ENCODE measurements at regions not wholly inside any gene's neighbourhood (a gene's known extent, or its start where the extent isn't known, plus 50 kb on each side); places are given as distances from the start of the nearest gene placed in this dataset.
"Not testable (repeated sequence)": the region's sequence is repeated elsewhere in the genome, so short reads cannot be mapped to it uniquely, and the experiment has no call there.

GRCh38 chr19:32061315-32061714, 284.1 kb upstream of the ZNF507 start:
- H3K9me3 ChIP-seq (ENCODE audit: insufficient read depth, low read length), result no peaks in the 10 kb centered on the region
- no peak overlapping the region for H3K9ac ChIP-seq (ENCODE audit: insufficient read length, low read depth)
- no peak overlapping the region for H3K4me3 ChIP-seq (ENCODE audit: insufficient read length, low read depth)
- DNase-seq (ENCODE audit: low read depth, low spot score), result no peak
- no peaks in the 10 kb centered on the region for H3K36me3 ChIP-seq (ENCODE audit: insufficient read depth, insufficient read length, low read length)
- TF ChIP-seq SUZ12 (IDR thresholded peaks at IDR 0.05; ENCODE audit: extremely low read depth, insufficient read depth, insufficient read length) (no peak), ZNF274 (IDR thresholded peaks at IDR 0.05; ENCODE audit: low read depth, low read length) (no peak), YY1 (IDR thresholded peaks at IDR 0.05; ENCODE audit: insufficient read depth, insufficient read length) (no peak)
- H3K4me1 ChIP-seq (ENCODE audit: insufficient read depth, insufficient read length), result no peaks in the 10 kb centered on the region
- H3K27me3 ChIP-seq (ENCODE audit: insufficient read depth, insufficient read length), result no peaks in the 10 kb centered on the region

DNA sequence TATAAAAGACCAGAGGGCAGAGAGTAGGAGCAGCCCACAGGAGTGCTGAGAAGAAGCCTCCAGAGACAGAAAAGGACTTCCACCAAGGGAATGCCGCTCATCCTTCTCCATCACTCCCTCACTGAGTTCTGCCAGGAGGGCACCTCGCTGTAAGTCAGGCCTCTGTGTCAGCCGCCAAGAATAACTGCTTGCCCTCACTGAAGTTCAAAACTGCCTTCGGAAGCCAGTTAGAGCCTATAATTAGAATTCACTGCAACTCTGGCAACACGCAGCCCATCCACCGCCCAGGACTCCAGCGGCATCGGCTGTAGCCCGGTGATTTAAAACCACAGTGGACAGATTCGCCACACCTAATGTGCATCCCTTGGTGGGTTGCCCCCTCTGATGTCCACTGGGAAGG, 281.8 kb upstream of the ZNF507 start:
- Histone ChIP-seq H3K27me3 (ENCODE audit: insufficient read depth, insufficient read length) (no peaks in the 10 kb centered on the region), H3K4me1 (ENCODE audit: insufficient read depth, insufficient read length) (no peaks in the 10 kb centered on the region), H3K9ac (ENCODE audit: insufficient read length, low read depth) (no peak overlapping the region), H3K4me3 (ENCODE audit: insufficient read length, low read depth) (no peak overlapping the region), H3K36me3 (ENCODE audit: insufficient read depth, insufficient read length, low read length) (no peaks in the 10 kb centered on the region), H3K9me3 (ENCODE audit: insufficient read depth, low read length) (no peaks in the 10 kb centered on the region)
- DNase-seq (ENCODE audit: low read depth, low spot score), result no peak
- TF ChIP-seq SUZ12 (IDR thresholded peaks at IDR 0.05; ENCODE audit: extremely low read depth, insufficient read depth, insufficient read length), result no peak
- no peak for TF ChIP-seq YY1 (IDR thresholded peaks at IDR 0.05; ENCODE audit: insufficient read depth, insufficient read length)
- TF ChIP-seq ZNF274 (IDR thresholded peaks at IDR 0.05; ENCODE audit: low read depth, low read length), result no peak

GRCh38 chr19:32066056-32066455, 279.4 kb upstream of the ZNF507 start:
- no peaks in the 10 kb centered on the region for H3K27me3 ChIP-seq (ENCODE audit: insufficient read depth, insufficient read length)
- H3K9ac ChIP-seq (ENCODE audit: insufficient read length, low read depth), result no peak overlapping the region
- no peaks in the 10 kb centered on the region for H3K9me3 ChIP-seq (ENCODE audit: insufficient read depth, low read length)
- DNase-seq (ENCODE audit: low read depth, low spot score), result no peak
- H3K4me1 ChIP-seq (ENCODE audit: insufficient read depth, insufficient read length), result no peaks in the 10 kb centered on the region
- no peak overlapping the region for H3K4me3 ChIP-seq (ENCODE audit: insufficient read length, low read depth)
- no peaks in the 10 kb centered on the region for H3K36me3 ChIP-seq (ENCODE audit: insufficient read depth, insufficient read length, low read length)
- no peak for TF ChIP-seq YY1 (IDR thresholded peaks at IDR 0.05; ENCODE audit: insufficient read depth, insufficient read length)
- TF ChIP-seq SUZ12 (IDR thresholded peaks at IDR 0.05; ENCODE audit: extremely low read depth, insufficient read depth, insufficient read length), result no peak
- TF ChIP-seq ZNF274 (IDR thresholded peaks at IDR 0.05; ENCODE audit: low read depth, low read length), result no peak

DNA sequence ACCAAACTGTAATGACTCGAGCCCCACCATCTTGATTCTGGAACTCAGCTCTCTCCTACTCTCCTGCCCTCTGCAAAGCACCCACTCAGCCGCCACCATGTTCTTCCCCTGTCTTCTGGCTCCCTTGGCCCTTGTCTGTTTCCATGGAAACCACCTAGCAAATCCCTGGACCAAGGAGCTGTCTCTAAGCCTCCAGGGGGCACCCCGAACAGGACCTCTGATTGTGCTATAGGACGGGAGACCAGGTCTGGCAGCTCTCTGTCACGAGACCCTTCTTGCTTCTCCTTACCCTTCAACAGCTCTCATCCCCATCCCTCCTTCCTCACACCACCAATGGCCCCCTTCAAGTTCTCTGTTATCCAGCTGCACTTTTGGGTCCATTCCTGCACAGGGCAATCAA, 277.7 kb upstream of the ZNF507 start:
- H3K36me3 ChIP-seq (ENCODE audit: insufficient read depth, insufficient read length, low read length), result no peaks in the 10 kb centered on the region
- no peak for TF ChIP-seq YY1 (IDR thresholded peaks at IDR 0.05; ENCODE audit: insufficient read depth, insufficient read length)
- no peak for TF ChIP-seq ZNF274 (IDR thresholded peaks at IDR 0.05; ENCODE audit: low read depth, low read length)
- TF ChIP-seq SUZ12 (IDR thresholded peaks at IDR 0.05; ENCODE audit: extremely low read depth, insufficient read depth, insufficient read length), result no peak
- peak; percentile 22 for DNase-seq (ENCODE audit: low read depth, low spot score)
- H3K9ac ChIP-seq (ENCODE audit: insufficient read length, low read depth), result no peak overlapping the region
- no peaks in the 10 kb centered on the region for H3K9me3 ChIP-seq (ENCODE audit: insufficient read depth, low read length)
- no peak overlapping the region for H3K4me3 ChIP-seq (ENCODE audit: insufficient read length, low read depth)
- H3K27me3 ChIP-seq (ENCODE audit: insufficient read depth, insufficient read length), result no peaks in the 10 kb centered on the region
- no peaks in the 10 kb centered on the region for H3K4me1 ChIP-seq (ENCODE audit: insufficient read depth, insufficient read length)

- Histone ChIP-seq H3K4me3 (ENCODE audit: insufficient read length, low read depth) (no peak overlapping the region), H3K9me3 (ENCODE audit: insufficient read depth, low read length) (no peaks in the 10 kb centered on the region), H3K4me1 (ENCODE audit: insufficient read depth, insufficient read length) (no peaks in the 10 kb centered on the region), H3K36me3 (ENCODE audit: insufficient read depth, insufficient read length, low read length) (no peaks in the 10 kb centered on the region), H3K27me3 (ENCODE audit: insufficient read depth, insufficient read length) (no peaks in the 10 kb centered on the region), H3K9ac (ENCODE audit: insufficient read length, low read depth) (no peak overlapping the region)
- TF ChIP-seq ZNF274 (IDR thresholded peaks at IDR 0.05; ENCODE audit: low read depth, low read length) (no peak), YY1 (IDR thresholded peaks at IDR 0.05; ENCODE audit: insufficient read depth, insufficient read length) (no peak), SUZ12 (IDR thresholded peaks at IDR 0.05; ENCODE audit: extremely low read depth, insufficient read depth, insufficient read length) (no peak)
- DNase-seq (ENCODE audit: low read depth, low spot score), result no peak
These were observed 276.6 kb upstream of the ZNF507 start for GRCh38 chr19:32068793-32069192.

- no peaks in the 10 kb centered on the region for H3K27me3 ChIP-seq (ENCODE audit: insufficient read depth, insufficient read length)
- H3K4me1 ChIP-seq (ENCODE audit: insufficient read depth, insufficient read length), result no peaks in the 10 kb centered on the region
- no peaks in the 10 kb centered on the region for H3K36me3 ChIP-seq (ENCODE audit: insufficient read depth, insufficient read length, low read length)
- H3K4me3 ChIP-seq (ENCODE audit: insufficient read length, low read depth), result no peak overlapping the region
- DNase-seq (ENCODE audit: low read depth, low spot score), result no peak
- H3K9me3 ChIP-seq (ENCODE audit: insufficient read depth, low read length), result no peaks in the 10 kb centered on the region
- H3K9ac ChIP-seq (ENCODE audit: insufficient read length, low read depth), result no peak overlapping the region
- no peak for TF ChIP-seq ZNF274 (IDR thresholded peaks at IDR 0.05; ENCODE audit: low read depth, low read length)
- TF ChIP-seq YY1 (IDR thresholded peaks at IDR 0.05; ENCODE audit: insufficient read depth, insufficient read length), result no peak
- TF ChIP-seq SUZ12 (IDR thresholded peaks at IDR 0.05; ENCODE audit: extremely low read depth, insufficient read depth, insufficient read length), result no peak
These were observed 275.3 kb upstream of the ZNF507 start for GRCh38 chr19:32070101-32070500.

GRCh38 chr19:32082028-32082427, 263.4 kb upstream of the ZNF507 start:
- no peaks in the 10 kb centered on the region for H3K36me3 ChIP-seq (ENCODE audit: insufficient read depth, insufficient read length, low read length)
- TF ChIP-seq YY1 (IDR thresholded peaks at IDR 0.05; ENCODE audit: insufficient read depth, insufficient read length) (no peak), ZNF274 (IDR thresholded peaks at IDR 0.05; ENCODE audit: low read depth, low read length) (no peak), SUZ12 (IDR thresholded peaks at IDR 0.05; ENCODE audit: extremely low read depth, insufficient read depth, insufficient read length) (no peak)
- H3K4me1 ChIP-seq (ENCODE audit: insufficient read depth, insufficient read length), result no peaks in the 10 kb centered on the region
- H3K9me3 ChIP-seq (ENCODE audit: insufficient read depth, low read length), result no peaks in the 10 kb centered on the region
- H3K27me3 ChIP-seq (ENCODE audit: insufficient read depth, insufficient read length), result no peaks in the 10 kb centered on the region
- no peak overlapping the region for H3K9ac ChIP-seq (ENCODE audit: insufficient read length, low read depth)
- no peak overlapping the region for H3K4me3 ChIP-seq (ENCODE audit: insufficient read length, low read depth)
- DNase-seq (ENCODE audit: low read depth, low spot score), result no peak

DNA sequence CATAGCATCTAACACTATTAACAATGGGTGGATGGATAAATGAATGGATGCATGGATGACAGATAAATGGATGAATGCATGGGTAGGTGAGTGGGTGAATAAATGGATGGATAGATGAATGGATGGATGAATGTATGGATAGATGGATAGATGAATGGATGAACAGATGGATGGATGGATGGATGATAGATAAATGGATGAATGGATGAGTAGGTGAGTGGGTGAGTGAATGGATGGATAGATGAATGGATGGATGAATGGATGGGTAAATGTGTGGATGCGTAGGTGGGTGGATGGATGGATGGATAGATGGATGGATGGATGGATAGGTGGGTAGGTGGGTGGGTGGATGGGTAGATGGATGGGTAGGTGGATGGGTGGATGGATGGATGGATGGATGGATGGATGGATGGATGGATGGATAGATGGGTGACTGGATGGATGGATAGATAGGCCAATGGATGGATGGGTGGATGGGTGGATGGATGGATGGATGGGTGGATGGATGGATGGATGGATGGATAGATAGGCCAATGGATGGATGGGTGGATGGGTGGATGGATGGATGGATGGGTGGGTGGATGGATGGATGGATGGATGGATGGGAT, 260.6 kb upstream of the ZNF507 start:
- H3K4me1 ChIP-seq (ENCODE audit: insufficient read depth, insufficient read length); H3K9ac ChIP-seq (ENCODE audit: insufficient read length, low read depth); H3K4me3 ChIP-seq (ENCODE audit: insufficient read length, low read depth); H3K27me3 ChIP-seq (ENCODE audit: insufficient read depth, insufficient read length); H3K36me3 ChIP-seq (ENCODE audit: insufficient read depth, insufficient read length, low read length); DNase-seq (ENCODE audit: low read depth, low spot score); H3K9me3 ChIP-seq (ENCODE audit: insufficient read depth, low read length): not testable (repeated sequence)
